ENCODE measurements at regions not wholly inside any gene's neighbourhood (a gene's known extent, or its start where the extent isn't known, plus 50 kb on each side); places are given as distances from the start of the nearest gene placed in this dataset.
"Not testable (repeated sequence)": the region's sequence is repeated elsewhere in the genome, so short reads cannot be mapped to it uniquely, and the experiment has no call there.

DNA sequence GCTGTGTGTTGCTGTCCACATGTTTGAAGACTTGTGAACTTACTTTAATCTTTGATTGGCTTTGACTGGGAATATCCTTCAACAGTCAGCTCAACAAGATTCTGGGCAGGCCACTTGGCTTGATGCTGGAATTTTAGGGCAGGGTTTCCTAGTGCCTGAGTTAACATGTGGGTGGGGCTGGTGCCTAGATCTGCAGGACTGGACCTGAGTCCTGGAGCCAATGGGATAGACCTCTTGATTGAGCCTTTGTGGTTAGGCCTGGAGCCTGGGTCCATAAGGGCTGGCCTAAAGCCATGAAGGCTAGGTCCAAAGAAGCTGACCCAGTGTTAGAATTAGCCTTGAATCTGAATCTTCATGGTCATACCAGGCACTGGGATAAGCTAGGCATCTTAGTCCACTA is 757.1 kb upstream of the ADGRL3 start:
- Histone ChIP-seq H3K4me1 (ENCODE audit: insufficient read depth, low read length) (no peaks in the 10 kb centered on the region), H3K9me3 (ENCODE audit: low read depth, low read length) (peaks cover 6% of the 10 kb centered on the region), H3K27me3 (ENCODE audit: insufficient read depth, low read length) (no peaks in the 10 kb centered on the region), H3K4me3 (ENCODE audit: low read length) (no peak overlapping the region)

GRCh38 chr4:60443796-60444195 is 756.3 kb upstream of the ADGRL3 start:
- no peak overlapping the region for H3K4me3 ChIP-seq (ENCODE audit: low read length)
- H3K4me1 ChIP-seq (ENCODE audit: insufficient read depth, low read length): no peaks in the 10 kb centered on the region
- H3K27me3 ChIP-seq (ENCODE audit: insufficient read depth, low read length): no peaks in the 10 kb centered on the region
- peaks cover 6% of the 10 kb centered on the region for H3K9me3 ChIP-seq (ENCODE audit: low read depth, low read length)

DNA sequence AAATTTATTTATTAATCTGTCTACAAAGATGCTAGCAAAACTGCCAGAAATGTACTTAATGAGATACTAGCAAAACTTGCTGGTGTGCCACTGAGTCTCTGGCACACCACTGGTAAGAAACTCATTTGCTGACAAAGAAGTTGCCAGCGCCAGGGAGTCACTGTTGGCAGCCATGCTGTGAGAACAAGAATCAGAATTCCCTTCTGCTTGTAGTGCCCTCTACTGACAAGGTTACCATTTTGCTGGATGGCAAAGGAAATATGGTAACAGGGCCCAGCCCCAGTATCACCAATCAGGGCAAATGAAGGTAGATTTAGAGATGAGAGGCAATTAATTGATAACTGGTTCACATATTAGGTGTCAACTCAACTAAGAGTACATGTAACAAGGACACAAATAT is 750.1 kb upstream of the ADGRL3 start:
- Histone ChIP-seq H3K4me3 (ENCODE audit: low read length) (no peak overlapping the region), H3K4me1 (ENCODE audit: insufficient read depth, low read length) (no peaks in the 10 kb centered on the region), H3K9me3 (ENCODE audit: low read depth, low read length) (no peaks in the 10 kb centered on the region), H3K27me3 (ENCODE audit: insufficient read depth, low read length) (no peaks in the 10 kb centered on the region)

DNA sequence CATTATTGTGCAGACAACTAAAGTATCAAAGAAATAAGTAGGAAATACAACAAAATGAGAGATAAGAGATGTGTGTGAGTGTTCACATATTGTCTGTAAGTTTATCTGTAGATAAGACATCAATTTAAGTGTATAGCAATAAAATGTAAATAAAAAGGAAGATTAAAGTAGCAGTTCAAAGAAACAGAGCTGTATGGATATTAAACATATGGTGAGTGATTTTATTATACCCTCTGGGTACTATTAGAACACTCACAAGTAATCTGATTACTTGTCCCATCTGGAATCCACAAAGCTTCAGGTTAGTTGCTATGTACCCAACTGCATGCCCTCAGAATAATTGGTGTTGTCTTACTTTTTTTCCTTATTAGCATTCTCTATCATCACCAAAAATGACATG is 747.9 kb upstream of the ADGRL3 start:
- Histone ChIP-seq H3K27me3 (ENCODE audit: insufficient read depth, low read length) (no peaks in the 10 kb centered on the region), H3K9me3 (ENCODE audit: low read depth, low read length) (no peaks in the 10 kb centered on the region), H3K4me3 (ENCODE audit: low read length) (no peak overlapping the region), H3K4me1 (ENCODE audit: insufficient read depth, low read length) (no peaks in the 10 kb centered on the region)

GRCh38 chr4:60455380-60455779 is 744.7 kb upstream of the ADGRL3 start:
- Histone ChIP-seq H3K4me3 (ENCODE audit: low read length) (no peak overlapping the region), H3K9me3 (ENCODE audit: low read depth, low read length) (no peaks in the 10 kb centered on the region), H3K4me1 (ENCODE audit: insufficient read depth, low read length) (no peaks in the 10 kb centered on the region), H3K27me3 (ENCODE audit: insufficient read depth, low read length) (no peaks in the 10 kb centered on the region)

DNA sequence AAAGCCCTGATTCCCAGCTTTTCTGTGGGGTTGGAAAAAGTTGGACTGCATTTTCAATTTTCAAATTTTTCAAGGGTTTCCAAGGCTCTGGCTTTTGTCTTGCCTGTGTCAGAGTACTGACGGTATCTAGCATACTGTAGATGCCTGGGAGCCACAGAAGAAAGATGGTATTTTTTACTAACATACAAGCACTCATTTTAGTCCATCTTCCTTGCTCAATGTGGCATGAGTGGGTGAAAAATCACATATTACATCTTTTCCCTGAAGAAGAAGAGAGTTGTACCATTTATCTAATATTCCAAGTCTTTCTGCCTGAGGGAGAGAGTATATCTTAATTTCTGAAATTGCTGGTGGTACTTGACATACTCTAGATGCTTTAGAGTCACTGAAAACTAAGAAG is 738.6 kb upstream of the ADGRL3 start:
- no peak overlapping the region for H3K4me3 ChIP-seq (ENCODE audit: low read length)
- H3K4me1 ChIP-seq (ENCODE audit: insufficient read depth, low read length): no peaks in the 10 kb centered on the region
- no peaks in the 10 kb centered on the region for H3K9me3 ChIP-seq (ENCODE audit: low read depth, low read length)
- H3K27me3 ChIP-seq (ENCODE audit: insufficient read depth, low read length): no peaks in the 10 kb centered on the region

- H3K4me1 ChIP-seq (ENCODE audit: insufficient read depth, low read length): no peaks in the 10 kb centered on the region
- H3K4me3 ChIP-seq (ENCODE audit: low read length): no peak overlapping the region
- H3K27me3 ChIP-seq (ENCODE audit: insufficient read depth, low read length): no peaks in the 10 kb centered on the region
- H3K9me3 ChIP-seq (ENCODE audit: low read depth, low read length): no peaks in the 10 kb centered on the region
Observed at GRCh38 chr4:60463857-60464502, 736.1 kb upstream of the ADGRL3 start.

DNA sequence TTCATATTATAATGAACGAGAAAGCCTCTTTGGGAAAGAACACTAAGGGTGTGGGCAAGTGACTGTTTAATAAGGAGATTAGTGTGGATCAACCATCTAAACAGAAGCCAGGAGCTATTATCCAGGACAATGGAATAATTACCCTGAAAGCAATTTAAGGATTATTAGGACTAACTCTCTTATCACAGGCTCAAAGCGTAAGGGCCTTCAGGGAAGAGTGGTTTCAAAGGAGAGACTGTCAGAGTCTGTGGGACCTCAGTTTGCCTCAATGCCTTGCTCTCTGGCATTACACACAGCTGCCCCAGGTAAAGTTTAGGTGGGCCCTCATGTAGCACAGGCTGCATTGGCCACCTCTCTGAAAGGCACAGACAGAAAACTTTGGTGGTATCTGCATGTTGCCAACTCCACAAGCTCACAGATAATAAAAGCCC is 717.2 kb upstream of the ADGRL3 start:
- H3K4me1 ChIP-seq (ENCODE audit: insufficient read depth, low read length): no peaks in the 10 kb centered on the region
- no peak overlapping the region for H3K4me3 ChIP-seq (ENCODE audit: low read length)
- no peaks in the 10 kb centered on the region for H3K27me3 ChIP-seq (ENCODE audit: insufficient read depth, low read length)
- no peaks in the 10 kb centered on the region for H3K9me3 ChIP-seq (ENCODE audit: low read depth, low read length)

DNA sequence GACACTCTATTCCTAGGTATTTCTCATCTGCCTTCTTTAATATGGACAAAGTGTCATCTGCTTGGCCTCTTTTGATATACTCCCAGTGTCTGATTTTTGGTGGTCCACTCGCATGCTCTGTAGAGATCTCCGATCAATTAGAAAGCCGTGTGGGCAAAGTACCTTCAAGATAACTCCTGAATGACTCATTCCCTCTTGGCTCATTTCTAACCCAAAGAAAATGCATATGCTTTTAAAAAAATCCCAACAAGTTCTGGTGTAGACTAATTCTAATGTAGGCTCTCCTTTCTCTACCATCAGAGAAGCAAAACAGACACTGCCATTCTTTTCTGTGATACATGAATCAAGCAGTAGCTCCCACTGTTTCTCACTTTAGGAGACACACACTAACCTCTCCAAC is 714.9 kb upstream of the ADGRL3 start:
- no peaks in the 10 kb centered on the region for H3K9me3 ChIP-seq (ENCODE audit: low read depth, low read length)
- no peak overlapping the region for H3K4me3 ChIP-seq (ENCODE audit: low read length)
- no peaks in the 10 kb centered on the region for H3K27me3 ChIP-seq (ENCODE audit: insufficient read depth, low read length)
- no peaks in the 10 kb centered on the region for H3K4me1 ChIP-seq (ENCODE audit: insufficient read depth, low read length)

DNA sequence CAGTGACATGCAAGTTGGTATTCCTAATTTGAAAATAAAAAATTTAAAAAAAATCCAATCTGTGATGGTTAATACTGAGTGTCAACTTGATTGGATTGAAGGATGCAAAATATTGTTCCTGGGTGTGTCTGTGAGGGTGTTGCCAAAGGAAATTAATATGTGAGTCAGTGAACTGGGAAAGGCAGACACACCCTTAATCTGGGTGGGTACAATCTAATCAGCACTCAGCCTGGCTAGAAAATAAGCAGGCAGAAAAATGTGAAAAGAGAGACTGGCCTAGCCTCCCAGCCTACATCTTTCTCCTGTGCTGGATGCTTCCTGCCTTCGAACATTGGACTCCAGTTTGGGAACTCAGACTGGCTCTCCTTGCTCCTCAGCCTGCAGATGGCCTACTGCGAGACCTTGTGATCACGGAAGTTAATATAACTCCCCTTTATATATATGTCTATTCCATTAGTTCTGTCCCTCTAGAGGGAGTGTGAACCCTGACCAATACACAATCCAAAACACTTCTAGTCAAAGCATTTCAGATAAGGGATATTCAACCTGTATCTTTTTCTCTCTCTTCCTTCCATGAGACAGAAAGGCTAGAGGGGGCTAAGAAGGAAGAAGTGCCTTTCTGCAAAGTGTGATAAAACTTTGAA is 712.9 kb upstream of the ADGRL3 start:
- not testable (repeated sequence) for H3K9me3 ChIP-seq (ENCODE audit: low read depth, low read length); H3K4me3 ChIP-seq (ENCODE audit: low read length); H3K27me3 ChIP-seq (ENCODE audit: insufficient read depth, low read length); H3K4me1 ChIP-seq (ENCODE audit: insufficient read depth, low read length)

DNA sequence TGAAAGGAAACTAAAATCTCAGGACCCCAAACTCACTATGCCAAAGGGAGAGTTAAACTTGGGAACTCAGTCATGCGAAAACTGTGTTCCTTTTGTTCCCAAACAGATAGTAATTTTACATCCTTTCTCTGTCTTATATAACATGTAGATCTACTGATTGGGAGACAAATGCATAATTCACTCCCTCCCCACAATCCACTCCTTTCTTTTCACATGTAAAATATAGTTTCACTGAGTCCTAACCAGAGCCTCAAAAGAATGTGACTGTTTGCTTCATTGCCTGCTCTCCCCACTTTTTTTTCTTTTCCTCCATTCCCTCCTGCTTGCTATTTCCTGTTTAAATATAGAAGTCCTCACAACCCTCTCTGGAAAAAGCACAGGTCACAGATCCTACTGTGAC is 699.3 kb upstream of the ADGRL3 start:
- Histone ChIP-seq H3K27me3 (ENCODE audit: insufficient read depth, low read length) (no peaks in the 10 kb centered on the region), H3K9me3 (ENCODE audit: low read depth, low read length) (no peaks in the 10 kb centered on the region), H3K4me3 (ENCODE audit: low read length) (no peak overlapping the region), H3K4me1 (ENCODE audit: insufficient read depth, low read length) (no peaks in the 10 kb centered on the region)

DNA sequence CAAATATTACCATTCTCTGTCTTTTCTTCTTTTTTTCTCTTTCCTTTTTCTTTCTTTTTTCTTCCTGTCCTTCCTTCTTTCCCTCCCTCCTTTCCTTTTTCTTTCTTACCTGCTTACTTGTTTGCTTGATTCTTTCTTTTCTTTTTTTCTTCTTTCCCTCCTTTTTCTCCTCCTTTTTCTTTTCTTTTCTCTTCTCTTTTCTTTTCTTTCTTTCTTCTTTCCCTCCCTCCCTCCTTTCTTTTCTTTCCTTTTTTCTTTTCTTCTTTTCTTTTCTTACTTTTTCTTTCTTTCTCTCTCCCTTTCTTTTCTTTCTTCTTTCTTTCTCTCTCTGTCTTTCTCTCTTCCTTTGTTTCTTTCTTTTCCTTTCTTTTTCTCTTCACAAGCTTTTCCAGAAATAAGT is 697.4 kb upstream of the ADGRL3 start:
- H3K4me1 ChIP-seq (ENCODE audit: insufficient read depth, low read length): no peaks in the 10 kb centered on the region

GRCh38 chr4:60506061-60506460 is 694.1 kb upstream of the ADGRL3 start:
- no peaks in the 10 kb centered on the region for H3K4me1 ChIP-seq (ENCODE audit: insufficient read depth, low read length)
- peaks cover 9% of the 10 kb centered on the region for H3K9me3 ChIP-seq (ENCODE audit: low read depth, low read length)
- H3K27me3 ChIP-seq (ENCODE audit: insufficient read depth, low read length): no peaks in the 10 kb centered on the region
- no peak overlapping the region for H3K4me3 ChIP-seq (ENCODE audit: low read length)

More for the DNA sequence above, 697.4 kb upstream of the ADGRL3 start:
- H3K27me3 ChIP-seq (ENCODE audit: insufficient read depth, low read length): no peaks in the 10 kb centered on the region
- peaks cover 5% of the 10 kb centered on the region for H3K9me3 ChIP-seq (ENCODE audit: low read depth, low read length)
- no peak overlapping the region for H3K4me3 ChIP-seq (ENCODE audit: low read length)

DNA sequence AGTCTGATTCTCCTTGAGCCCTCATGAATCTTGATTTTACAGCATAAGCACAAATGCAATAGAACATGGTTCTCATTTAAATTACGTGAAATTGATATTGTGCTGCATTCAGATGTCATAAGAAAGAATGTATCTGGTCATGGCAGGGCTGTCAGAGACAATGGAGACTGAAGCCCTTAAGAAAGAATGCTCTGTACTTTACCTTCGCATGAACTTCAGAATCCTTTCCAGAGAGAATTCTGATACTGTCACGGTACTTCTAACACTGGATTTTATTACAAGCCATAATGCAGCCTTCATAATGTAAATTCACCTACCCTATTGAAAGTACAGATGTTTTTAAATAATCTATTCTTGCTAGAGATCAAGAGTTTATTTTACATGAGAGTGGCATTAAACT is 677.9 kb upstream of the ADGRL3 start:
- Histone ChIP-seq H3K9me3 (ENCODE audit: low read depth, low read length) (no peaks in the 10 kb centered on the region), H3K4me3 (ENCODE audit: low read length) (no peak overlapping the region), H3K27me3 (ENCODE audit: insufficient read depth, low read length) (no peaks in the 10 kb centered on the region), H3K4me1 (ENCODE audit: insufficient read depth, low read length) (no peaks in the 10 kb centered on the region)

- no peaks in the 10 kb centered on the region for H3K27me3 ChIP-seq (ENCODE audit: insufficient read depth, low read length)
- H3K9me3 ChIP-seq (ENCODE audit: low read depth, low read length): no peaks in the 10 kb centered on the region
- H3K4me3 ChIP-seq (ENCODE audit: low read length): no peak overlapping the region
- no peaks in the 10 kb centered on the region for H3K4me1 ChIP-seq (ENCODE audit: insufficient read depth, low read length)
Observed at GRCh38 chr4:60531776-60532379, 668.2 kb upstream of the ADGRL3 start.

DNA sequence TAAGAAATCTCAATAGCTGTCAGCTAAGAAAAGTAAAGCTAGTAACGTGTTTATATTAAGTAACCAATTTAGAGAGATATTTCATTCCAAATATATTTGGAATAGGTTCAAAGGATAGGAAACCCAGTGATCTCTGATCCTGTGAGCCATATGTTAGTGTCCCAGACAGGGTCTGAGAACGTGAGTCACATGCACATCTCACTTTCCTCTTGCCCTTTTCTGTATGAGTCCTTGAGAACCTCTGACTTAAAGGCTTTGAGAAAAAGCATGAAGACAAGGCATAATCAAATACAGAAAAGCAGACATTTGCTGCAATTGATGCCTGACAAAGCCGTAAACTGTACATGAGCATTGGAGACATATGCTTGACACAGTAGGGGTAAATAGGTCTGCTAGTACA is 655.1 kb upstream of the ADGRL3 start:
- H3K4me1 ChIP-seq (ENCODE audit: insufficient read depth, low read length): no peaks in the 10 kb centered on the region
- H3K9me3 ChIP-seq (ENCODE audit: low read depth, low read length): no peaks in the 10 kb centered on the region
- H3K27me3 ChIP-seq (ENCODE audit: insufficient read depth, low read length): no peaks in the 10 kb centered on the region
- H3K4me3 ChIP-seq (ENCODE audit: low read length): no peak overlapping the region
